K562 (cell line): ENCODE measurements at regions not wholly inside any gene's neighbourhood (a gene's known extent, or its start where the extent isn't known, plus 50 kb on each side); places are given as distances from the start of the nearest gene placed in this dataset.
A peak's percentile ranks its signal among the peaks of the same experiment; 100 is the strongest.

Experiments
- ATAC-seq: fragments of 200-7000 bp; cut with Tn5 transposase; 3 replicates; pipeline ENCODE4 v1.9.1; 2020; ENCODE audit warnings: moderate library complexity
- BruUV-seq: library from RNA; stranded (reverse); fragments of 400-500 nt; replicated peaks from 2 replicates; lab custom pipeline; 2021; lab: Mats Ljungman, UMichigan
- CTCF ChIA-PET: fragments of 300-600 bp; formaldehyde crosslinking; extraction: SDS; loops from one replicate; lab custom pipeline; 2021; ENCODE audit warnings: low intra/inter-chr PET ratio; lab: Yijun Ruan, JAX
- POLR2A ChIA-PET: fragments of 300-600, 350-650 bp; sonication (Branson Sonifier 250); formaldehyde crosslinking; extraction: SDS; loops from one replicate; lab custom pipeline; 2021; ENCODE audit warnings: antibody characterized with exemption, inconsistent platforms; lab: Yijun Ruan, JAX
- DNase-seq, 4 experiments: peaks; one replicate each; pipeline versions ENCODE4 v3.0.0 to v3.0.0-alpha.2; 2011 to 2018; ENCODE audit warnings: low spot score in 3 of 4, mixed read lengths in 3 of 4; ENCODE audit errors: extremely low read depth in 1 of 4
- FAIRE-seq: peaks from 2 replicates; lab custom pipeline; 2011; peaks lifted over from hg19 to GRCh38; lab: Jason Lieb, UNC
- H2AFZ ChIP-seq: 2 replicates; pipeline ENCODE4 v1.6.0; 2011; ENCODE audit warnings: low read depth, low read length, control low read depth, inconsistent platforms
- H3K27ac ChIP-seq: fragments of 200-600 bp; 3 replicates; pipeline ENCODE4 v1.8.0; 2011; ENCODE audit warnings: low read depth, mild to moderate bottlenecking, control low read depth, inconsistent platforms, low read length, moderate library complexity, mixed read lengths; ENCODE audit errors: extremely low read depth
- H3K27me3 ChIP-seq, 2 experiments: fragments of 300-600 bp in 1 of 2; 2 replicates in 1 of 2; 3 replicates in 1 of 2; pipeline versions ENCODE4 v1.6.0 to v1.8.0; 2011; ENCODE audit warnings: inconsistent platforms in 2 of 2, low read length in 2 of 2, mild to moderate bottlenecking in 1 of 2, mixed read lengths in 1 of 2, moderate library complexity in 1 of 2; ENCODE audit not compliant: control insufficient read depth in 2 of 2, insufficient read depth in 2 of 2
- H3K36me3 ChIP-seq: fragments of 300-600 bp; 3 replicates; pipeline ENCODE4 v1.8.0; 2011; ENCODE audit warnings: mild to moderate bottlenecking, low read length, inconsistent platforms; ENCODE audit not compliant: control insufficient read depth, insufficient read depth
- H3K4me1 ChIP-seq, 2 experiments: fragments of 200-600 bp in 1 of 2; replicated peaks in 1 of 2; 2 replicates in 1 of 2; 3 replicates in 1 of 2; pipeline versions ENCODE4 v1.5.1 to v1.8.0; 2011; ENCODE audit warnings: inconsistent platforms in 2 of 2, low read length in 2 of 2, mild to moderate bottlenecking in 1 of 2, mixed read lengths in 1 of 2, moderate library complexity in 1 of 2; ENCODE audit not compliant: control insufficient read depth in 2 of 2, insufficient read depth in 2 of 2
- H3K4me2 ChIP-seq: 2 replicates; pipeline ENCODE4 v1.6.1; 2011; ENCODE audit warnings: low read length, control low read depth, inconsistent platforms, mixed read lengths; ENCODE audit not compliant: insufficient read depth
- H3K4me3 ChIP-seq: fragments of 200-600 bp; sonication (generic), shearing (Covaris generic); 2 replicates; pipeline ENCODE4 v1.5.1; 2016; ENCODE audit warnings: control low read depth, inconsistent platforms
- H3K79me2 ChIP-seq: fragments of 200-600 bp; 3 replicates; pipeline ENCODE4 v1.8.0; 2011; ENCODE audit warnings: low read length, inconsistent platforms; ENCODE audit not compliant: control insufficient read depth, insufficient read depth
- H3K9ac ChIP-seq, 2 experiments: 2 replicates each; pipeline versions ENCODE4 v1.6.0 to v1.6.1; 2011; ENCODE audit warnings: low read depth in 2 of 2, low read length in 2 of 2, control low read depth in 1 of 2, inconsistent platforms in 1 of 2, mild to moderate bottlenecking in 1 of 2, mixed read lengths in 1 of 2; ENCODE audit not compliant: insufficient read depth in 1 of 2
- H3K9me1 ChIP-seq: one replicate; pipeline ENCODE4 v1.6.0; 2011; ENCODE audit warnings: inconsistent platforms, mild to moderate bottlenecking, low read length, moderate library complexity; ENCODE audit not compliant: control insufficient read depth, insufficient read depth
- H3K9me3 ChIP-seq: replicated peaks from 2 replicates; pipeline ENCODE4 v1.5.1; 2011; ENCODE audit warnings: low read depth, low read length, inconsistent platforms; ENCODE audit not compliant: control insufficient read depth, insufficient read depth
- H4K20me1 ChIP-seq: replicated peaks from 2 replicates; pipeline ENCODE4 v1.6.1; 2011; ENCODE audit warnings: low read length, inconsistent platforms, mixed read lengths; ENCODE audit not compliant: control insufficient read depth, insufficient read depth
- NFIC ChIP-seq: fragments of 450-650 bp; IDR thresholded peaks from 2 replicates; pipeline ENCODE4 v1.6.1; 2017; ENCODE audit warnings: mild to moderate bottlenecking, inconsistent platforms
- NR2F6 ChIP-seq: fragments of 450-650 bp; formaldehyde crosslinking; IDR thresholded peaks from 2 replicates; pipeline ENCODE4 v1.4.0; 2020; ENCODE audit warnings: mild to moderate bottlenecking
- RAD51 ChIP-seq: fragments of 450-650 bp; IDR thresholded peaks from 2 replicates; pipeline ENCODE4 v1.7.1; 2016; ENCODE audit warnings: low read depth, mild to moderate bottlenecking, borderline replicate concordance
- SMARCE1 ChIP-seq: fragments of 450-650 bp; IDR thresholded peaks from 2 replicates; pipeline ENCODE4 v1.7.1; 2016; ENCODE audit warnings: mild to moderate bottlenecking
- TCF7L2 ChIP-seq: fragments of 150-350 bp; IDR thresholded peaks from 2 replicates; pipeline ENCODE4 v1.6.1; 2016; ENCODE audit warnings: low read depth, mild to moderate bottlenecking, low read length, moderate library complexity
- TOE1 ChIP-seq, 2 experiments: fragments of 450-650 bp in 1 of 2; sonication (generic) in 1 of 2; formaldehyde crosslinking in 1 of 2; IDR thresholded peaks; 2 replicates each; pipeline versions ENCODE4 v1.7.1 to v1.8.0; 2016 to 2022; ENCODE audit warnings: borderline replicate concordance in 2 of 2, mild to moderate bottlenecking in 2 of 2, antibody characterized with exemption in 1 of 2, inconsistent platforms in 1 of 2, low read depth in 1 of 2, missing genetic modification reagents in 1 of 2, moderate library complexity in 1 of 2
- ZNF143 ChIP-seq: sonication (generic); formaldehyde crosslinking; IDR thresholded peaks from 2 replicates; pipeline ENCODE4 v1.9.0; 2022; ENCODE audit warnings: mild to moderate bottlenecking, missing genetic modification reagents
- ZNF232 ChIP-seq: sonication (generic); formaldehyde crosslinking; IDR thresholded peaks from 2 replicates; pipeline ENCODE4 v1.8.0; 2022; ENCODE audit warnings: mild to moderate bottlenecking, missing genetic modification reagents
- WGBS: fragments of 100-300 bp; shearing (Covaris generic); methylation state at CpG from one replicate; pipeline ENCODE4 v1.1.6; 2016; ENCODE audit warnings: low coverage, mixed read lengths; ENCODE audit not compliant: insufficient coverage; ENCODE audit errors: missing lambda C conversion rate; 5-methylcytosine and 5-hydroxymethylcytosine counted together
- in situ Hi-C: fragments of 300-500 bp; cut with MboI; formaldehyde crosslinking; loops from 4 replicates; pipeline ENCODE4 v1.15.0; 2018; ENCODE audit warnings: inconsistent platforms, mixed read lengths
- intact Hi-C: fragments of 100-400 bp; cut with micrococcal nuclease; formaldehyde crosslinking; loops from 2 replicates; pipeline ENCODE4 v1.14.2; 2022
- TF ChIP-seq, protein P1 (sequence below): fragments of 450-650 bp; IDR thresholded peaks from 2 replicates; pipeline ENCODE4 v1.6.1; 2018; ENCODE audit not compliant: partially characterized antibody

DNA sequence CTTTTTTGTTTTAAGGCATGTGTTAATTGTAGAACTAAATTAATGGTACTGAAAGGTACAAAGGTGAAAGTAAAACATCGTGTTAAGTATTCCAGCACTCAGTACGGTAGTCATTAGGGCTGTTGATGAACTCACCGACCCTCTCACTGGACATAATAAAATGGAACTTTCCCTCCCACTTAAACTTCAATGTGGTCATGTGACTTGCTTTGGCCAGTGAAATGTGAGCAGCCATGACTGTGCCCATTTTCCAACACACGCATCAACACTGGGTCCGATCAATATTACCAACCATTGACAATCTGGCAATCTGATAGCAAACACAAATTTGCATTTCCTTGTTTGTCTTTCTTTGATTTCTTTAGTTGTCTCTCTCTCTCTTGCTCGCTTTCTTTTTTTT is 125.1 kb downstream of the SPP2 start (continued):
- TF ChIP-seq, protein P1, sequence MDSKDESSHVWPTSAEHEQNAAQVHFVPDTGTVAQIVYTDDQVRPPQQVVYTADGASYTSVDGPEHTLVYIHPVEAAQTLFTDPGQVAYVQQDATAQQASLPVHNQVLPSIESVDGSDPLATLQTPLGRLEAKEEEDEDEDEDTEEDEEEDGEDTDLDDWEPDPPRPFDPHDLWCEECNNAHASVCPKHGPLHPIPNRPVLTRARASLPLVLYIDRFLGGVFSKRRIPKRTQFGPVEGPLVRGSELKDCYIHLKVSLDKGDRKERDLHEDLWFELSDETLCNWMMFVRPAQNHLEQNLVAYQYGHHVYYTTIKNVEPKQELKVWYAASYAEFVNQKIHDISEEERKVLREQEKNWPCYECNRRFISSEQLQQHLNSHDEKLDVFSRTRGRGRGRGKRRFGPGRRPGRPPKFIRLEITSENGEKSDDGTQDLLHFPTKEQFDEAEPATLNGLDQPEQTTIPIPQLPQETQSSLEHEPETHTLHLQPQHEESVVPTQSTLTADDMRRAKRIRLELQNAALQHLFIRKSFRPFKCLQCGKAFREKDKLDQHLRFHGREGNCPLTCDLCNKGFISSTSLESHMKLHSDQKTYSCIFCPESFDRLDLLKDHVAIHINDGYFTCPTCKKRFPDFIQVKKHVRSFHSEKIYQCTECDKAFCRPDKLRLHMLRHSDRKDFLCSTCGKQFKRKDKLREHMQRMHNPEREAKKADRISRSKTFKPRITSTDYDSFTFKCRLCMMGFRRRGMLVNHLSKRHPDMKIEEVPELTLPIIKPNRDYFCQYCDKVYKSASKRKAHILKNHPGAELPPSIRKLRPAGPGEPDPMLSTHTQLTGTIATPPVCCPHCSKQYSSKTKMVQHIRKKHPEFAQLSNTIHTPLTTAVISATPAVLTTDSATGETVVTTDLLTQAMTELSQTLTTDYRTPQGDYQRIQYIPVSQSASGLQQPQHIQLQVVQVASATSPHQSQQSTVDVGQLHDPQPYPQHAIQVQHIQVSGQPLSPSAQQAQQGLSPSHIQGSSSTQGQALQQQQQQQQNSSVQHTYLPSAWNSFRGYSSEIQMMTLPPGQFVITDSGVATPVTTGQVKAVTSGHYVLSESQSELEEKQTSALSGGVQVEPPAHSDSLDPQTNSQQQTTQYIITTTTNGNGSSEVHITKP, result peak; percentile 20
- TF ChIP-seq RAD51, result peak; percentile 57; the same call in 1 of the 2 replicates
- TF ChIP-seq NR2F6 (CRISPR knock-in tag), result no peak
- TF ChIP-seq TOE1 (IDR thresholded peaks at IDR 0.05; ENCODE audit: borderline replicate concordance), result peak; percentile 48; the same call in 1 of the 2 replicates
- TF ChIP-seq TOE1 (CRISPR knock-in tag; IDR thresholded peaks at IDR 0.05; ENCODE audit: borderline replicate concordance, low read depth), result no peak

DNA sequence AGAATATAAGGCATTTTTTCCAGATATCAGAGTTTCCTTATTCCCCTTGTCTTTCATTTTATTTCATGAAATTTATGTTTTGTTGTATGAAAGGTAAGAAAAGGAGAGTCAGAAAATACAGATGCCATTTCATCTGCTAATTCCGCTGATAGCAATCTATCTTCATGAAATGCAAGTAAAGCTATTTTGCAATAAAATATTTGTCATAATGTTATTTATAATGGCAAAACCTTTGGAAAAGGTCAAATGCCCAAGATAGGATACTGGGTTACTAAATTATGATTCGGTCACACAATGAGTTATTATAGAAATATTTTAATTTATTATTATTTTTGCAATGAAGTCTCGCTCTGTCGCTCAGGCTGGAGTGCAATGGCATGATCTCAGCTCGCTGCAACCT is 124.2 kb downstream of the SPP2 start:
- ChIA-PET CTCF (no interaction called here), POLR2A (no interaction called here)
- in situ Hi-C loops (no loop called here), intact Hi-C loops (no loop called here)
- no peak overlapping the region for H3K4me2 ChIP-seq
- no peaks in the 10 kb centered on the region for H3K79me2 ChIP-seq
- no peaks in the 10 kb centered on the region for H3K4me1 ChIP-seq
- ATAC-seq (no peak), FAIRE-seq (no peak), DNase-seq (no peak)
- no peak overlapping the region for H3K9ac ChIP-seq
- no peak overlapping the region for H2AFZ ChIP-seq
- no peak overlapping the region for H3K27ac ChIP-seq
- no peaks in the 10 kb centered on the region for H4K20me1 ChIP-seq
- H3K36me3 ChIP-seq, result no peaks in the 10 kb centered on the region
- TF ChIP-seq TCF7L2 (no peak), NFIC (no peak), ZNF232 (CRISPR knock-in tag) (no peak), ZNF143 (no peak), SMARCE1 (no peak)
- no peaks in the 10 kb centered on the region for H3K9me3 ChIP-seq
- H3K4me3 ChIP-seq, result no peak overlapping the region
- 3% methylated on average over 5 of the region's 5 CpGs for WGBS
- peaks cover 0 to 24% of the 10 kb centered on the region in 2 experiments; a peak in 3 of 5 replicates for H3K27me3 ChIP-seq
- BruUV-seq, result no TSS peak
- no peaks in the 10 kb centered on the region for H3K9me1 ChIP-seq
